ENCODE measurements at regions not wholly inside any gene's neighbourhood (a gene's known extent, or its start where the extent isn't known, plus 50 kb on each side); places are given as distances from the start of the nearest gene placed in this dataset.

GRCh38 chr2:70014959-70015358 is 53.5 kb upstream of the ASPRV1 start:
- Histone ChIP-seq H3K4me3 (ENCODE audit: insufficient read length, low read depth) (no peak overlapping the region), H3K9me3 (ENCODE audit: insufficient read depth, low read length) (no peaks in the 10 kb centered on the region), H3K36me3 (ENCODE audit: insufficient read depth, insufficient read length, low read length) (no peaks in the 10 kb centered on the region), H3K9ac (ENCODE audit: insufficient read length, low read depth) (no peak overlapping the region), H3K4me1 (ENCODE audit: insufficient read depth, insufficient read length) (no peaks in the 10 kb centered on the region), H3K27me3 (ENCODE audit: insufficient read depth, insufficient read length) (no peaks in the 10 kb centered on the region)
- TF ChIP-seq SUZ12 (IDR thresholded peaks at IDR 0.05; ENCODE audit: extremely low read depth, insufficient read depth, insufficient read length) (no peak), YY1 (IDR thresholded peaks at IDR 0.05; ENCODE audit: insufficient read depth, insufficient read length) (no peak)
- DNase-seq (ENCODE audit: low read depth, low spot score) = no peak

DNA sequence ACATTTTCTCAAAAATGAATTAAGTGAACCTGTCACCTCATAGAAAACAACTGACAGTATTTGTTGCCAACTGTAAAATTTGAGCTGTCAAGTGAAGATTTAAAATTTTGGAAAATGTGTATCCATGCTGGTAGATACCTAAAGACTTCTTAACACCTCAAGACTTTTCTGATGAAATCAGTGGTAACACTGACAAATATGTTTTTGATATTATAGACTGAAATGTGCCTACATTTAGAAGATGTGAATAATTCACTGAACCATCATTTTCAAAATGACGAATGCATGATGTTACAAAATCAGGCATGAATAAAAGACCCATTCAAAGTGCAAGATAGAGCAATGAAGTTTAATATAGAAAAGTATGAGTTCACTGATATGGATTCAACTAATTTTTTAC is 51.5 kb upstream of the ASPRV1 start:
- Histone ChIP-seq H3K36me3 (ENCODE audit: insufficient read depth, insufficient read length, low read length) (no peaks in the 10 kb centered on the region), H3K4me3 (ENCODE audit: insufficient read length, low read depth) (no peak overlapping the region), H3K9ac (ENCODE audit: insufficient read length, low read depth) (no peak overlapping the region), H3K4me1 (ENCODE audit: insufficient read depth, insufficient read length) (no peaks in the 10 kb centered on the region), H3K9me3 (ENCODE audit: insufficient read depth, low read length) (no peaks in the 10 kb centered on the region), H3K27me3 (ENCODE audit: insufficient read depth, insufficient read length) (no peaks in the 10 kb centered on the region)
- DNase-seq (ENCODE audit: low read depth, low spot score) = no peak
- TF ChIP-seq SUZ12 (IDR thresholded peaks at IDR 0.05; ENCODE audit: extremely low read depth, insufficient read depth, insufficient read length) = no peak

- no peak for DNase-seq (ENCODE audit: low read depth, low spot score)
- Histone ChIP-seq H3K4me3 (ENCODE audit: insufficient read length, low read depth) (no peak overlapping the region), H3K9me3 (ENCODE audit: insufficient read depth, low read length) (no peaks in the 10 kb centered on the region), H3K9ac (ENCODE audit: insufficient read length, low read depth) (no peak overlapping the region), H3K4me1 (ENCODE audit: insufficient read depth, insufficient read length) (no peaks in the 10 kb centered on the region), H3K27me3 (ENCODE audit: insufficient read depth, insufficient read length) (no peaks in the 10 kb centered on the region), H3K36me3 (ENCODE audit: insufficient read depth, insufficient read length, low read length) (no peaks in the 10 kb centered on the region)
- TF ChIP-seq ZNF274 (IDR thresholded peaks at IDR 0.05; ENCODE audit: low read depth, low read length) (no peak), SUZ12 (IDR thresholded peaks at IDR 0.05; ENCODE audit: extremely low read depth, insufficient read depth, insufficient read length) (no peak), YY1 (IDR thresholded peaks at IDR 0.05; ENCODE audit: insufficient read depth, insufficient read length) (no peak)
Observed at GRCh38 chr2:70011786-70012185, 50.4 kb upstream of the ASPRV1 start.

DNA sequence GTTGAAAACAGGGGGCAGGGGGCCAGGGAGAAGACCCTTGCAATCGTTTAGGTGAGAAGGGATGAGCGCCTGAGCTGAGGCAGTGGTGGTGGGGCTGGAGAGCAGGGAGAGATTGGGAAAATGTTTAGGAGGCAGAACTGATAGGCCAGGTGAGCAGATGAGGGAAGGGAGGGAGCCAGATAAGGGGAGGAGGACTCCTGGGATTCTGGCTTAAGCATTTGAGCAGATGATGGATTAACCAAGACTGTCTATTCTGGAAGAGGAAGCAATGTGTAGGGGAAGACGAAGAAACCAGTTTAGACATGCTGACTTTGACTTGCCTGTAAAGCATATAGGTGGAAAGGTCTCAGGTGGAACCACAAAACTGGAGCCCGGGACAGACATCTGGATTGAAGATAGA is 49.9 kb upstream of the ASPRV1 start:
- Histone ChIP-seq H3K36me3 (ENCODE audit: insufficient read depth, insufficient read length, low read length) (no peaks in the 10 kb centered on the region), H3K9ac (ENCODE audit: insufficient read length, low read depth) (no peak overlapping the region), H3K4me1 (ENCODE audit: insufficient read depth, insufficient read length) (no peaks in the 10 kb centered on the region), H3K9me3 (ENCODE audit: insufficient read depth, low read length) (no peaks in the 10 kb centered on the region), H3K27me3 (ENCODE audit: insufficient read depth, insufficient read length) (no peaks in the 10 kb centered on the region), H3K4me3 (ENCODE audit: insufficient read length, low read depth) (no peak overlapping the region)
- no peak for TF ChIP-seq YY1 (IDR thresholded peaks at IDR 0.05; ENCODE audit: insufficient read depth, insufficient read length)
- TF ChIP-seq ZNF274 (IDR thresholded peaks at IDR 0.05; ENCODE audit: low read depth, low read length) = no peak
- TF ChIP-seq SUZ12 (IDR thresholded peaks at IDR 0.05; ENCODE audit: extremely low read depth, insufficient read depth, insufficient read length) = no peak
- no peak for DNase-seq (ENCODE audit: low read depth, low spot score)

Measured in NT2/D1 (cell line).